ENCODE measurements at regions not wholly inside any gene's neighbourhood (a gene's known extent, or its start where the extent isn't known, plus 50 kb on each side); places are given as distances from the start of the nearest gene placed in this dataset.

- H3K36me3 ChIP-seq (ENCODE audit: low read depth), result no peaks in the 10 kb centered on the region
- no peak for TF ChIP-seq CTCF (IDR thresholded peaks at IDR 0.05)
- DNase-seq, result no peak
- ATAC-seq, result no peak
- no peak overlapping the region for H3K4me3 ChIP-seq
- no peaks in the 10 kb centered on the region for H3K4me1 ChIP-seq (ENCODE audit: low read depth)
- no peaks in the 10 kb centered on the region for H3K9me3 ChIP-seq
- intact Hi-C loops (cut with DNase I, micrococcal nuclease), result no loop called here
Measured at GRCh38 chr10:108709927-108710722, 1213.2 kb downstream of the XPNPEP1 start.

- H3K4me1 ChIP-seq (ENCODE audit: low read depth), result no peaks in the 10 kb centered on the region
- TF ChIP-seq CTCF (IDR thresholded peaks at IDR 0.05), result no peak
- intact Hi-C loops (cut with DNase I, micrococcal nuclease), result no loop called here
- DNase-seq, result no peak
- H3K4me3 ChIP-seq, result no peak overlapping the region
- H3K36me3 ChIP-seq (ENCODE audit: low read depth), result no peaks in the 10 kb centered on the region
- no peak for ATAC-seq
- H3K9me3 ChIP-seq, result no peaks in the 10 kb centered on the region
Measured at GRCh38 chr10:108708363-108708762, 1214.9 kb downstream of the XPNPEP1 start.

GRCh38 chr10:108696792-108697477 lies 1226.4 kb downstream of the XPNPEP1 start:
- ATAC-seq (no peak), DNase-seq (no peak)
- TF ChIP-seq CTCF (IDR thresholded peaks at IDR 0.05), result no peak
- H3K9me3 ChIP-seq, result no peaks in the 10 kb centered on the region
- intact Hi-C loops (cut with DNase I, micrococcal nuclease), result no loop called here
- H3K36me3 ChIP-seq (ENCODE audit: low read depth), result no peaks in the 10 kb centered on the region
- H3K4me3 ChIP-seq, result no peak overlapping the region
- H3K4me1 ChIP-seq (ENCODE audit: low read depth), result no peaks in the 10 kb centered on the region

GRCh38 chr10:108691126-108691525 lies 1232.2 kb downstream of the XPNPEP1 start:
- intact Hi-C loops (cut with DNase I, micrococcal nuclease), result no loop called here
- H3K36me3 ChIP-seq (ENCODE audit: low read depth), result no peaks in the 10 kb centered on the region
- DNase-seq, result no peak

GRCh38 chr10:108690530-108690929 lies 1232.8 kb downstream of the XPNPEP1 start:
- DNase-seq, result no peak
- Histone ChIP-seq H3K9me3 (no peaks in the 10 kb centered on the region), H3K4me1 (ENCODE audit: low read depth) (no peaks in the 10 kb centered on the region), H3K36me3 (ENCODE audit: low read depth) (no peaks in the 10 kb centered on the region), H3K4me3 (no peak overlapping the region)
- no peak for ATAC-seq
- intact Hi-C loops (cut with DNase I, micrococcal nuclease), result no loop called here
- no peak for TF ChIP-seq CTCF (IDR thresholded peaks at IDR 0.05)

More at GRCh38 chr10:108691126-108691525, 1232.2 kb downstream of the XPNPEP1 start:
- Histone ChIP-seq H3K4me3 (no peak overlapping the region), H3K9me3 (no peaks in the 10 kb centered on the region), H3K4me1 (ENCODE audit: low read depth) (no peaks in the 10 kb centered on the region)
- TF ChIP-seq CTCF (IDR thresholded peaks at IDR 0.05), result no peak
- no peak for ATAC-seq

Measured in mucosa of descending colon (tissue), 3 donors.